GM19468 (cell line): ENCODE measurements at regions not wholly inside any gene's neighbourhood (a gene's known extent, or its start where the extent isn't known, plus 50 kb on each side); places are given as distances from the start of the nearest gene placed in this dataset.

Experiments
- ATAC-seq: cut with Tn5 transposase; IDR thresholded peaks from one replicate; pipeline ENCODE4 v1.9.1; 2021; ENCODE audit warnings: mild to moderate bottlenecking, moderate library complexity, moderate number of reproducible peaks; ENCODE audit not compliant: unreplicated experiment; ENCODE audit errors: extremely low read depth

DNA sequence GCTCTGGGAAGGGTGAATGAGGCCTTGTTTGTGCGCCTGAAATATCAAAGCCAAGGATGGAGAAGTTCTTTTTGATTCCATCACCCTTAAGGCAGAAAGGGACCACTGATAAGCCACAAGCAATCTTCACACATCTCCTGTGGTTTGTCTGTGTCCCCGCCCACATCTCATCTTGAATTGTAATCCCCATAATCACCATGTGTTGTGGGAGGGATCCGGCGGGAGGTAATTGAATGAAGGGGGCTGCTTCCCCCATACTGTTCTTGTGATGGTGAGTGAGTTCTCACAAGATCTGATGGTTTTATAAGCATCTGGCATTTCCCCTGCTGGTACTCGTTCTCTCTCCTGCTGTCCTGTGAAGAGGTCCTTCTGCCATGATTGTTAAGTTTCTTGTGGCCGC, 329.6 kb upstream of the RGMA start:
- no peak for ATAC-seq

DNA sequence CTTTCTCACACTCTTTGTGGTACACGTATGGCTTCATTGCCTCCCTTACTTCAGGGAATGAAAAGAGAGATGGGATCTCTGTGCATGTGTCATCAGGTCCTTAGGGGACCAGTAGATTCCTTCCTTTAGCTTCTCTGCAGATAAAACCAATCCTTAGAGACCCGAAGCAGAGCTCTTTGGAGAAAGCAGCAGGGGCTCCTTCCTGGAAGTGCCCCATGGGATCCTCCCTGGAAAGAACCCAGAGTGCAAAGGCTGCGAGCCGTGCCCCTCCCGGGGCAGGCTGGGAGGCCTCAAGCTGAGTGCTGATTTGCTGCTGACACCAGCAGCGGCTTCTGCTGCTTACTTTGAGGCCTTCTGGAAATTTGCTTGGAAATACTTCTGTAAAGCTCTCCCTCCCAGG, 328.6 kb upstream of the RGMA start:
- no peak for ATAC-seq

DNA sequence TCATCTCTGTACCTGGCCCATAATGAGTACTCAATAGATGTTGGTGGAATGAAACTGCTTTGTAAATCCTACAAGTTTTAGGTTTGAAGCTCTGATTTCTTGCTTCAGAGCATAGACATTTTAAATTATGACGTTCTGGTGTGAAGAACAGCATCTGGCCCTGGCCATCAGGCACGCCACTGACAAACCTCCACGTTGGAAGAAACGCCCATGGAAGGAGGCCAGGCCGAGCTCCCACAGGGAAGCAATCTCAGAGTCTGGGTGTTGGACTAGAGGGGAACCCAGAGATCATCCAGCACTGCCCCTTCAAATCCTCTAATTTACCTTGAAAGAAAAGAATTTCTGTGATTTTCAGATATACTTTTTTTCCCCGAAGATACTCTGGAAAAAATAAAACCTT, 328.1 kb upstream of the RGMA start:
- ATAC-seq = no peak

DNA sequence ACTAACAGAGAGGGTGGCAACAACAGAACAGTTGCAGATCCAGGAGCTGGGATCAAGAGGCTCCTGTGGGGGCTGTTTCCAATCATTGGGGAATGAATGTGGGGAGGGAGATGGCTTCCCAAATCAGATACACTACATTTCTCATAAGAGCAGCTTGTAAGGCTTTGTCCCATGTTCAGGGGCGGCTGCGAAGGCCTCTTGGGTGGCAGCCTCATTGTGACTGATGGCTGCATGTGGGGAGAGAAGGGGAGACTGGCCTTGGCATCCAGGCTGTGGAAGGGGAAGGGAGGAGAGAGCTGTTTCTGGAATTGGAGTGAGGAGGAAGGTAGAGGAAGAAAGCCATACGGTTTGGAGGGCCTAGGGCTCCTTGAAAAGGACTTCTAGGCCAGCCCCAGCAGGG, 326.6 kb upstream of the RGMA start:
- ATAC-seq = no peak

DNA sequence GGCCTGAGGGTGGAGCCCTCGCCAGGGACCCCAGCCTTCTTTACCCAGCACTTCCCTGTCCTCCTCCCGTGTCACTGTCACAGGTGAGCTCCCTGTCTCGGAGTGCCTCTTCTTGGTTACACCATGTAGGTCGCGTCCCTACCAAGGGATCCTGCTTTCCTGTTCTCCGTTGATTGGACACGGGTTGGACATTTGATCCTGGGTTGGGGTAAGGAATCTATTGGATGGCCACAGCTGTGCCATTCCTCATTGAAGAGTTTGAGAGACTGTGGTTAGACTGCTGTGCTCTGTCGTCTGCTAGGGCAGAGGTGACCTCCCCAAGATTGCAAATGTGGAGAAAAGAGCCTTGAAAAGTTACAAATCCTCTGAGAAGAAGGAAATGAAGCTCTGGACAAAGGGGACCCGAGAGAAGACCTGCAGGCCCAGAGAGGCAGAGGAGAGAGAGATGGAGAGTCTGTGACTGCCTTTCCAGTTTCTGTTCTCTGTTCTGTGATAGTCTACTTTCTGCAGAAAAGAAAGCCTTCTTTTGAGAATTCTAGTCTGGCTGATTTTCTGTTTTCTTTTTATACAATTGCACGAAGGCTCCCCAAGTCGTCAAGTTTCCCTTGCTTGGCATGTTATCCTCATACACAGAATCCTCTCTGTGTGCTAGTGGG, 325.7 kb upstream of the RGMA start:
- no peak for ATAC-seq

DNA sequence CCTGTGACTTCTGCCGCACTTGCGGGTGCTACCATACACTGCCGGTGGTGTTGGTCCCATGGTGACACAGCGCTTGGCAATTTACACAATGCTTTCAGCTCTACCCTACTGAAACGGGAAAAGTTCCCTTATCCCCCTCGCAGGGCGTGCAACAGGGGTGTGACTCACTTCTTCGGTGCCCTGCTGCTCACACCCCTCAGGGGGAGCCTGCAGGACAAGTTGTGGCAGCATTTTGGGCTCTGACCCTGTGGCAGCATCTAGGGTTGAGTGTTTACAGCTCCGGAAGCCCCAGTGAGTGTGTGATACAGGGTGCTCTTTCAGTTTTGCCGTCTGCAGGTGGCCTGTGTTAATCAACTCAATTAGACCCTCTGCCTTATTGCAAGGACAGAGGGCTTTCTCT, 324.7 kb upstream of the RGMA start:
- no peak for ATAC-seq

DNA sequence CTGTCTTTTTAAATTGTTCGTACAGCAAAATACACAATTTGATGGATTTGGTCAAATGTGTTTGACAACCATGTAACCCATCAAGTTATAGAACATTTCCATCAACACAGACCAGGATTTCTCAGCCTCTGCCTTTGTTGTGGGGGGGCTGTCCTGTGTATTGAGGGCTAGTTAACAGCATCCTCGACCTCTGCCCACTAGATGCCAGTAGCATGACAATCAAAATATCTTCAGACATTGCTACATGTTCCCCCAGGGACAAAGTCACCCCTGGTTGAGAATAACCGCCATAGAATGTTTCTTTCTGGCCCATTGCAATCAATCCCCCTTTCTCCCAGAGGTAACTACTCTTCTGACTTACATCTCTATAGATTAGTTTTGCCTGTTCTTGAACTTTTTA, 310.1 kb upstream of the RGMA start:
- ATAC-seq = no peak

DNA sequence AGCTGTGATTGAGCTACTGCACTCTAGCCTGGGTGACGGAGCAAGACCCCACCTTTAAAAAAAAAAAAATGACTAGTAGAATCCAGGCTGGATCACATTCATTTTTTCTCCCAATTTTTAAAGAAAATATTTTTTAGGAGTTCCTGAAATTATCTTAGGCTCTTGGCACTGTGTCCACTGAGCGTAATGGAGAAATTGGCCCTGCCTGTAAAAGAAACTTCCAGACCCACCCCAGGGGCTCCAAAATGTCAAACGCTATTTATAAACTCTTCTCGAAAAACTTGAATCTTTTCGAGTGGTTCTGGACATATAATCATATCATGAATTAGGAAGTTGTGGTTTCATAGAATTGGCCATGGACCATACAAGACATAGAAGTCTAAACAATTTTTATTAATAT, 300.2 kb upstream of the RGMA start:
- ATAC-seq = no peak

DNA sequence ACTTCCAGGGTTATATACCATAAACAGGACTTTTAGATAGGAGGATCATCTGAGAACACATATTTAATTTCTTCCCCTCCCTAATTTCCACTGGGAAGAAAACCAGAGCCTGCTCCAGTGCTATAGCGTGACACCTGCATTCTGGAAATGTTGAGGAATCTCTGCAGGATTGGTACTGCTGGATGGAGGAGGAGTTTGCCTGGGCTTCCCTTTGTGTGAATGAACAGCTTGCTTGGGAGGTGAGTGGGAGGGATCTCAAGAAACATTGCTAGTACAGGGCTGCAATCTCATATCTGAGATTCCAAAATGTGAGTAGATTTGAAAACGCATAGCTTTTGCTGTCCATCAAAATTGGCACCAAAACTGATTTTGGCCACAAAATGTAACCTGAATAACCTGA, 295.9 kb upstream of the RGMA start:
- no peak for ATAC-seq

DNA sequence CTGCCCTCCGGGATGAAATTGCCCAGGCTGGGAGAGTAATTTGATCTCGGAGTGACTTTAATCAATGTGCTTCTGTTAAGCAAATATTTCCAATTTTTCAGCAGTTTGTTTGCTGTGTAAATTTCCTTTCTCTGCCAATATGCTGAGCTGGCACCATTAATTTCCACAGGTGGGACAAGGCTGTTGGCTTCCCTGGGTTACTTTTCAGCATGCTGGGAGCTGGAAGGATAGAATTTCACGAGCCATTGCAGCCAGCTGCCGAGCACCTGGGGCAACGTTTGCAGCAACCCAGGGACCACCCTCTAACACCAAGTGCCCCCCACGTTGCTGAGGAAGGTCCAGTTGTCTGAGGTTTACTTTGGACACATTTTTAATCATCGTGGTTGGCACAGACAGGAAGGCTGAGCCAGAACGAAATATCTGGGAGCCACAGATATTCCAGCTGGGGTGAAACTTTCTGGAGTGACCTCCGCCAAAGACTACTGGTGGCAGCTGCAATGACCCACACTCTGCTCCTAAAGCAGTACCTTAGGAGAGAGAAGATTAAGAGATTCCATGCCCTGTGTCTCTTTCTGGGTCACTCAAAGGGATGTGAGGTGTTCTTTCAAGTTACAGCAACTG, 293.3 kb upstream of the RGMA start:
- ATAC-seq = no peak

DNA sequence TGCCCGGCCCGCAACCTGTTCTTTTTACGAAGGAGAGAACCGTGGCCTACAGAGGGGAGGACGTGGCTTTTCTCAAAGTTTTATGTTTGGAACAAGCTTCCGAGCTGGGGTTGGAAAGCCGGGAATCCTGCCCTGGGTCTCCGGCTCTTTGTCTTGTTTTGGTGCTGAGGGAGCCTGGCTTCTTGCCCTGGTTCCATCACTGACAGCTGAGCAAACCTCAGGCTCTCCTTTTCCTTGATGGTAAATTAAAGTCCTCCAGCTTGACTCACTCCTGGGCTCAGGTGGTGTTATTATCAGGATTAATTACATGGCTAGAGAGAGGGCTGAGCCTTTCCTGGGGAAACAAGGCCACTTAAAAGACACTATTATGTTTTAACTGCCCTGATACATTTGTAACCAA, 289.5 kb upstream of the RGMA start:
- ATAC-seq = no peak

DNA sequence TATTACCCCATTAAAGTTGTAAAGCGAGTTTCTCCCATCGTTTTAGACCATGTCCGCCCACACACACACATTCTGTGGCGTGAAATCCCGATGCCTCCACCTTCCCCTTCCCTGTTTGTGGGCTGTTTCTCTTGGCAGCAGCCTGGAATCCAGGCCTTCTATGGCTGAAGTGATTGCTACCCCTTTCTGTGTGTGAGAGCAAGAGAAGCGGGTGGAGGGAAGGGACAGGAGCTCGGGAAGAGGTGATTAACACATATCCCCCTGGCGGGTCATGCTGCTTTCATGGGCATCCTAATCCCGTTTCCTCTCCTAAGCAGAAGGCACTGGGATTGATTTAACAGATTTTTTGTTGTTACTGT, 283.8 kb upstream of the RGMA start:
- no peak for ATAC-seq

DNA sequence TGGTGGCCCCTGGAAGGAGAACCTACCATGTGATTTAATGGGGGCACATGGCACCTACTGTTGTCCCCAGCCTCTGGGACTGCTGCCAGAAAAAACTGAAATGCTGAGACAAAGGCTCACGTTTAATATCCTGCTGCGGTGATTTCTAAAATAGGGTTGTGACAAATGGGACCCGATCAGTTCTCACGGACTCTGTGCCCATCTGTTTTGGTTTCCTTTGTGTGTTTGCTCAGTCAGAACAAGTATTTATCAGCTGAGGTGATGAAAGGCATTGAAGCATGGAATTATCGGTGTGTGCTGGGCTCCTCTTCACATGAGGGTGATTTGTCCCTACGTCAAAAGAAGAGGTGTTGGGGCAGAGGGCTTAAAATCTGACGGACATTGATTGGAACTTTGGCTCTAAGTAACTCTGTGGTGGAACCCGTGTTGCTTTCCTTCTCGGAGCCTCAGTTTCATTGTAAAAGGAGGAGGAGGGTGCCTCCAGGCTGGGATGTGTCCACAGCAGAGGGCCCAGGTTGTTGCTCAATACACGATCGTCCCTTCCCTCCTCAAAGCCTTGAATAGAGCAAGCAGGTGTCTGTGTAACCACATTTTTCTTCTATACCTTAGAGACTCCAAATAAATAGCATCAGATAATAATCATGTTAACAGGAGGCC, 283.3 kb upstream of the RGMA start:
- no peak for ATAC-seq

DNA sequence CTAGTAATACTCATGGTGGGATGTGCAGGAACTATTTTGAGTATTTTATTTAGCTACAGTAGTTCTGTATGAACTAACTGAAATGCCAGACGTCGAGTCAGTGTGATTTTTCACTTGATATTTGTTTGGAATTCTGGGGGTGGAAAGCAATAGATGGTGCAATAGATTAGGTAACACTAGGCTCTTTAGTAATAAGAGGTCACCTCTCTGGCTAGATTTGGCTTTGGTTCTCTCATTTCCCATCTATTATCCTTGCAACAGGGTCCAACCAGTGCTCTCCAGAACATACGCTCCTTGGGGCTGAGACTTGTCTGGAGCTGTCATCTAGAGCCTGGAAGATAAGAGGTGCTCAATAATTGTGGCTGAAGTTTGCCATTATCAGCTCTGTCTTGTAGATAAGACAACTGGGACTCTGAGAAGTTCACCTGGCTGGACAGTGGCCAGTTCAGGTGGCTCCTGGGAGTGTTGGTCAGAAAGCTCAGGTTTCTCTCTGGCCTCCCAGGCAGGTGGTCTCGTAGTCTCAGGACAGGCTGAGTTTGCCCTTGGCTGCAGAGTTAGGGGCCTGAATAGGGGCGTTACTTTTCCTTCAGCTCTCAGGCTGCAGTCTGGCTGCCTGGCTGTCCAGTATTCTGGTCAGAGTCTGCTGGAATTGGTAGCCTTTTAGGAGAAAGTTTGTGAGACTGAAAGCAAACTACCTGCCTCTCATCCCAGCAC, 277.5 kb upstream of the RGMA start:
- ATAC-seq = no peak

DNA sequence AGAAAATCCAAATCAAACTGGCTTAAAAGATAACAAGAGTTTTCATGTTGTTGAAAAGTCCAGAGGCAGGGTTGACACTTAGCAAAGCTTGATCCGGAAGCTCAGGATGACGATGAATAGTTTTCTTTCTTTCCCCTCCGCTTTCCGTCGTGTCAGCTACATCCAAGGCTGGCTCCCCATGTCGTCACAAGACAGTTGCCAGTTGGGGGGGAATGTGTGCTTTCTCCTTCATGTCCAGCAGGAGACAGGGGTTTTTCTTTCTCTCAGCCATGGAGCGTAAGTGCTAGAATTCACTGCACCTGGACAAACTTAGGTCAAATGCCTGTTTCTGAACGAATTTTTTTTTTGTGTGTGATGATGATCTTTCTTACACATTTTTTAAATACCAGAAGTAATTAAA, 273.8 kb upstream of the RGMA start:
- ATAC-seq = no peak

DNA sequence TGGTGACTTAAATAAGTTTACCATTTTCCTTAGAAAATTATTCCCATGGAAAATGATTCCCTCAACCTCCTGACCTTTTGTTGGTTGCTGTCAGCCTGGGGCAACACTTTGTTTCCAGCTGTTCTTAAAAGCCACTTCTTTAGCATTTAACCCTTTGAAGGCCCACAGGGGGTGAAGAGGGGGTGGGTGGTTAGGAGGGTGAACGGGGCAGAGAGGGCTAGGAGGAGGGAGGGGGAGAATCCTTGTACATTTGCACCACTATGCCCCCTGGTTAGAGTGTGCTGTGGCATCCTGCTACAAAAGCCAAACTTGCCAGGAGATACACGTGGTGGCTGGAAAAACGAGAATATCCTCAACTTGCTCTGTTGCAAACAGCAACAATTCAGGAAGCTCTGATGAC, 273.2 kb upstream of the RGMA start:
- ATAC-seq = no peak

DNA sequence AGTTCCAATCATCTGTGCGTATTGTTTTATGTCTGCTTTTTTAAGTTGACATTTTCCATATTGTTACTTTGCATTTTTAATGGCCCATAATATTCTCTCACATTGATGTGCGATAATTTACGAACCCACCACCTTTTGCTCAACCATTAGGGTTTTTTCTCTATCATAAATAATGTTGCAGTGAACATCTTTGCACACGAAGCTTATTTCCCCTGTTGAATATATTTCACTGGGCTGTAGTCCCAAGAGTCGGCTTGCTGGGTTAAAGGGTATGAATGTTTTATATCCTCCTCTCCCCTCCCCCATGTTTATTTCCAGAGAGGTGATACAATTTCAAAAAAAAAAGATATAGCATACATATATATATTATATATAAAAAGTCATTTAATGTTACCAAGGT, 272.7 kb upstream of the RGMA start:
- no peak for ATAC-seq

DNA sequence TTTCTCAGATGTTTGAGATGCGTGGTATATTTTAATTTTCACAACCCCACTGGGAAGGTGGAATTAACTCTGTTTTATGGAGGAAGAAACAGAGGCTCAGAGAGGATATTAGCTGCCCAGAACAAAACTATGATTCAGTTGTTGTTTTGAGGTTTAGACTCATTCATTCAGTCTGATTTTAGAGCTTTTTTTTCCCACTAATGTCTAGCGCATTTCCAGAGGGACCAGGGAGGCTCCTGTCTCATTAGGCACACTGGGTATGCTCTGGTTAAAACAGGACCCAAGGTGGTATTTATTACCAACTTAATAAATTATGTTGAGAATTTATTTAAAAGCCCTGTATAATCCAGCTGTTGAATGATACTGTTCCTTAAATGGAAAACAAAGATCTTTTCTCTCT, 272.0 kb upstream of the RGMA start:
- no peak for ATAC-seq

DNA sequence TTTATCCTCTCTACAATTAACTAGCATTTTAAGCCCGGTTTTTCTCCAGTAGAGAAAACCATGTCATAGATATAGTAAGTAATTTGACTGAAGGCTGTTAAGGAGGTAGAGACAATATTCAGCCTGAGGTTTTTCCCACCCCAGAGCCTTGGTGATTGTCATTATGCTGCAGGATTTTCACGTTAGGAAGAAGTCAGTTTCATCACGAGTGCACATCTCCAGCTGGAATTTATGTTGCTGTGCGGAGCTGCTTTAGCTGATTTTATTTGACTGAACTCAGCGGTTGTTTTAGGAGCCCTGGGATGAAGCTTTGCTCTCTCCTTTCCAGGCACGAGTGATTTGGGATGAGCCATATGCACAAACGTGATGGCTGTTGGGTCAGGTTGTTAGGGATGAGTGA, 271.3 kb upstream of the RGMA start:
- ATAC-seq = no peak

DNA sequence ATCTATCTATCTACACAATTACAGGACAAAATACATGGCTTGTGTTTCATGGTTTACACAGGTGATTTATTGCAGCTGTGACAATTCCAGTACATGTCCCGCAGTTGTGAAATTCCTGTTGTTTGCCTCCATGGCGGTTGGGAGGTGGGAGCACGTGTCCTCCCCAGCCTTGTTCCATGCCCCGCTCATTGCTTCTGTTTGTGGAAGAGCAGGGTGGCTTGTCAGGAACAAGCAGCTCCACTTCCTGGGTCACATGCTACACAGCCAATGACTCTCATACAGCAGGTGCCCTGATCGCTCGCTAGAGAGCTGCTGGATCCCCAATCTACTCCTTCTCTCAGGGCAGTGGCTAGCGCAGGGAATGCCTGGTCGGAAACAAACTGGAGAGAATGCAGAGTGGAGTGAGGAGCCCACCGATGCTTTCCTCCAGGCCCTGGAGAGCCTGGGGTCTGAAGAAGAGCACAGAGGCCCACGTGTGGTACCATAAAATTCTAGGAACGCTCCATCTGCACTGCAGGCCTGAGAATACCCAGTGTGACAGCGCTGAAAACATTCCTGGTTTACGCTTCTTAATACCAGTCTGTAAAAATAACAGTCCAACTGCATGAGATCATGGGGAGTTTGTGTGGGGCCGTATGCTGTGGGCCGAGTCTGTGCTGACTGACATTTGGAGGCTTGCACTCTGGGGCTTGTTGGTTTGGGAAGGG, 270.6 kb upstream of the RGMA start:
- no peak for ATAC-seq

DNA sequence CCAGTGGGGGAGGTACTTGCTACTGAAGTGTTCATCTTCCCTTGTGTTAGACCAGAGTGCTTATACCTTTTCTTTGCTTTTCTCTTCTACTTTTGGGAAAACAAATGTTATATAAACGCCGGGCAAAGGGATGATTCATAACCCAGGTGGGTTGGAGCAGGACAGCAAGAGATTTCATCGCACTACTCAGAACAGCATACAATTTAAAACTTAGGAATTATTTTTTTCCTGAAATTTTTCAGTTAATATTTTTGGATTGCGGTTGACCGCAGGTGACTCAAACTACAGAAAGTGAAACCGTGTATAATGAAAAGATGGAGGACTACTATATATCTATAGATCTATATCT, 270.0 kb upstream of the RGMA start:
- no peak for ATAC-seq
